H1 (cell line): ENCODE measurements at regions not wholly inside any gene's neighbourhood (a gene's known extent, or its start where the extent isn't known, plus 50 kb on each side); places are given as distances from the start of the nearest gene placed in this dataset.

Experiments
- CTCF ChIA-PET: fragments of 300-600 bp; sonication (Branson Sonifier 250); formaldehyde crosslinking; loops from one replicate; lab custom pipeline; 2021; ENCODE audit not compliant: partially characterized antibody; lab: Charles Lee
- POLR2A ChIA-PET: fragments of 300-600 bp; sonication (Branson Sonifier 250); formaldehyde crosslinking; loops from one replicate; lab custom pipeline; 2021; ENCODE audit warnings: inconsistent platforms; ENCODE audit not compliant: partially characterized antibody; lab: Charles Lee
- DNase-seq, 2 experiments: peaks; one replicate each; pipeline versions ENCODE4 v3.0.0 to v3.0.0-alpha.2; 2010 to 2022; ENCODE audit warnings: low spot score in 2 of 2, low read depth in 1 of 2, mixed read lengths in 1 of 2
- FAIRE-seq: peaks from 2 replicates; lab custom pipeline; 2011; peaks lifted over from hg19 to GRCh38; lab: Jason Lieb, UNC
- H2AFZ ChIP-seq: 2 replicates; pipeline ENCODE4 v1.8.1; 2012; ENCODE audit warnings: low read length, inconsistent platforms
- H2AK5ac ChIP-seq: 2 replicates; pipeline ENCODE4 v1.6.1; 2013; ENCODE audit warnings: low read depth, low read length
- H2BK120ac ChIP-seq: replicated peaks from 2 replicates; pipeline ENCODE3; 2013; ENCODE audit warnings: low read depth, low read length, inconsistent platforms
- H2BK12ac ChIP-seq: 2 replicates; pipeline ENCODE4 v1.6.1; 2013; ENCODE audit warnings: low read depth, low read length
- H2BK15ac ChIP-seq: 2 replicates; pipeline ENCODE4 v1.6.1; 2013; ENCODE audit warnings: low read length
- H2BK20ac ChIP-seq: 2 replicates; pipeline ENCODE4 v1.6.1; 2013; ENCODE audit warnings: low read length
- H2BK5ac ChIP-seq: 2 replicates; pipeline ENCODE4 v1.6.1; 2013; ENCODE audit warnings: low read depth, low read length
- H3K14ac ChIP-seq: 2 replicates; pipeline ENCODE4 v1.6.1; 2013; ENCODE audit warnings: inconsistent platforms; ENCODE audit not compliant: insufficient read length
- H3K18ac ChIP-seq: 2 replicates; pipeline ENCODE4 v1.6.1; 2013; ENCODE audit warnings: low read length; ENCODE audit errors: extremely low read depth
- H3K23ac ChIP-seq: 2 replicates; pipeline ENCODE4 v1.6.1; 2013; ENCODE audit warnings: inconsistent platforms; ENCODE audit not compliant: insufficient read length
- H3K23me2 ChIP-seq: 2 replicates; pipeline ENCODE4 v1.6.1; 2013; ENCODE audit warnings: low read depth, low read length
- H3K27ac ChIP-seq: 2 replicates; pipeline ENCODE4 v1.6.1; 2011; ENCODE audit warnings: low read depth, low read length, inconsistent platforms
- H3K27me3 ChIP-seq, 4 experiments: replicated peaks in 1 of 4; 1 replicate in 1 of 4; 2 replicates in 3 of 4; pipeline versions ENCODE4 v1.6.1 to v1.8.1; 2011 to 2013; ENCODE audit warnings: low read length in 3 of 4, mild to moderate bottlenecking in 3 of 4, inconsistent platforms in 2 of 4, mixed read lengths in 2 of 4, moderate library complexity in 1 of 4; ENCODE audit not compliant: control insufficient read depth in 3 of 4, insufficient read depth in 3 of 4; ENCODE audit errors: extremely low read depth in 1 of 4
- H3K36me3 ChIP-seq, 4 experiments: 2 replicates each; pipeline versions ENCODE4 v1.6.1 to v1.8.1; 2011 to 2013; ENCODE audit warnings: mild to moderate bottlenecking in 4 of 4, low read length in 3 of 4, moderate library complexity in 2 of 4, control low read depth in 1 of 4, inconsistent platforms in 1 of 4; ENCODE audit not compliant: insufficient read depth in 4 of 4, control insufficient read depth in 2 of 4
- H3K4ac ChIP-seq: replicated peaks from 2 replicates; pipeline ENCODE3; 2013; ENCODE audit warnings: low read length, low read depth, mixed read lengths, inconsistent platforms; ENCODE audit not compliant: insufficient read length
- H3K4me1 ChIP-seq, 4 experiments: replicated peaks in 1 of 4; 1 replicate in 1 of 4; 2 replicates in 3 of 4; pipeline versions ENCODE4 v1.6.1 to v1.8.1; 2011 to 2013; ENCODE audit warnings: low read length in 3 of 4, inconsistent platforms in 2 of 4, mixed read lengths in 1 of 4; ENCODE audit not compliant: insufficient read depth in 4 of 4, control insufficient read depth in 3 of 4
- H3K4me2 ChIP-seq, 2 experiments: 2 replicates each; pipeline versions ENCODE4 v1.6.1 to v1.8.1; 2011 to 2013; ENCODE audit warnings: low read depth in 2 of 2, low read length in 2 of 2, control low read depth in 1 of 2, inconsistent platforms in 1 of 2, mild to moderate bottlenecking in 1 of 2; ENCODE audit not compliant: insufficient read depth in 1 of 2
- H3K4me3 ChIP-seq, 4 experiments: fragments of 200-600, 300-600 bp in 1 of 4; sonication (generic), shearing (Covaris generic), sonication (Bioruptor Twin) in 1 of 4; 2 replicates each; pipeline versions ENCODE4 v1.5.1 to v1.8.1; 2011 to 2016; ENCODE audit warnings: low read length in 4 of 4, low read depth in 3 of 4, control low read depth in 2 of 4, inconsistent platforms in 2 of 4, mild to moderate bottlenecking in 2 of 4, mixed read lengths in 1 of 4, moderate library complexity in 1 of 4; ENCODE audit not compliant: insufficient read depth in 2 of 4; ENCODE audit errors: extremely low read depth in 1 of 4
- H3K56ac ChIP-seq: replicated peaks from 2 replicates; pipeline ENCODE3; 2013; ENCODE audit warnings: low read depth, mild to moderate bottlenecking, mixed read lengths, low read length, inconsistent platforms; ENCODE audit not compliant: insufficient read length
- H3K79me1 ChIP-seq: 2 replicates; pipeline ENCODE4 v1.6.1; 2013; ENCODE audit warnings: low read depth, low read length, control low read depth
- H3K79me2 ChIP-seq, 2 experiments: 2 replicates each; pipeline versions ENCODE4 v1.6.1 to v1.8.1; 2012 to 2013; ENCODE audit warnings: low read length in 2 of 2, mild to moderate bottlenecking in 2 of 2, inconsistent platforms in 1 of 2; ENCODE audit not compliant: insufficient read depth in 2 of 2, control insufficient read depth in 1 of 2
- H3K9ac ChIP-seq, 4 experiments: replicated peaks in 1 of 4; 1 replicate in 1 of 4; 2 replicates in 3 of 4; pipeline versions ENCODE4 v1.6.1 to v1.8.1; 2011 to 2013; ENCODE audit warnings: low read depth in 3 of 4, low read length in 3 of 4, control low read depth in 2 of 4, mild to moderate bottlenecking in 2 of 4, moderate library complexity in 2 of 4, inconsistent platforms in 1 of 4; ENCODE audit errors: extremely low read depth in 1 of 4
- H3K9me3 ChIP-seq, 2 experiments: 2 replicates each; pipeline versions ENCODE4 v1.6.1 to v1.8.1; 2012 to 2013; ENCODE audit warnings: mild to moderate bottlenecking in 2 of 2, moderate library complexity in 2 of 2, control low read depth in 1 of 2, inconsistent platforms in 1 of 2, low read depth in 1 of 2, low read length in 1 of 2, mixed read lengths in 1 of 2; ENCODE audit not compliant: insufficient read depth in 2 of 2
- H4K20me1 ChIP-seq, 2 experiments: replicated peaks in 1 of 2; 2 replicates each; pipeline versions ENCODE3 to v1.8.1; 2011 to 2013; ENCODE audit warnings: inconsistent platforms in 2 of 2, low read length in 2 of 2, mild to moderate bottlenecking in 1 of 2; ENCODE audit not compliant: insufficient read depth in 2 of 2, control insufficient read depth in 1 of 2
- H4K5ac ChIP-seq: 2 replicates; pipeline ENCODE4 v1.6.1; 2013; ENCODE audit warnings: low read length, low read depth, mixed read lengths, inconsistent platforms; ENCODE audit not compliant: insufficient read length
- H4K8ac ChIP-seq: 2 replicates; pipeline ENCODE4 v1.8.0; 2013; ENCODE audit warnings: mild to moderate bottlenecking, moderate library complexity, low read length, inconsistent platforms; ENCODE audit not compliant: insufficient read depth; ENCODE audit errors: extremely low read depth
- H4K91ac ChIP-seq: replicated peaks from 2 replicates; pipeline ENCODE3; 2013; ENCODE audit warnings: low read length, mixed read lengths, inconsistent platforms; ENCODE audit not compliant: insufficient read length
- CBX8 ChIP-seq: fragments of 300-800, 300-1000 bp; sonication (generic); IDR thresholded peaks from 2 replicates; pipeline ENCODE4 v1.7.1; 2016; ENCODE audit warnings: low read depth, low read length, borderline replicate concordance
- CREB1 ChIP-seq: IDR thresholded peaks from 2 replicates; pipeline ENCODE4 v1.6.1; 2012; ENCODE audit warnings: inconsistent platforms
- EZH2 ChIP-seq: fragments of 200-600 bp; sonication (generic); IDR thresholded peaks from 2 replicates; pipeline ENCODE4 v1.7.1; 2012; ENCODE audit warnings: low read depth, mild to moderate bottlenecking, moderate library complexity, low read length, inconsistent platforms; ENCODE audit not compliant: severe bottlenecking
- GTF2F1 ChIP-seq: IDR thresholded peaks from 2 replicates; pipeline ENCODE4 v1.6.1; 2012; ENCODE audit warnings: low read depth, low read length, improper control_type of control experiment, borderline replicate concordance
- KDM1A ChIP-seq: fragments of 200-600, 300-600 bp; sonication (generic); IDR thresholded peaks from 2 replicates; pipeline ENCODE4 v1.7.1; 2016; ENCODE audit warnings: mild to moderate bottlenecking, low read length, borderline replicate concordance
- RBBP5 ChIP-seq: IDR thresholded peaks from 2 replicates; pipeline ENCODE4 v1.7.1; 2012; ENCODE audit warnings: low read depth, mild to moderate bottlenecking, inconsistent platforms, low read length, moderate library complexity, borderline replicate concordance
- RFX5 ChIP-seq: IDR thresholded peaks from 2 replicates; pipeline ENCODE4 v1.6.1; 2011; ENCODE audit warnings: low read depth, low read length, improper control_type of control experiment, borderline replicate concordance
- SAP30 ChIP-seq: fragments of 300-600 bp; sonication (generic); IDR thresholded peaks from 2 replicates; pipeline ENCODE4 v1.7.1; 2012; ENCODE audit warnings: low read length, moderate library complexity, mild to moderate bottlenecking, inconsistent platforms; ENCODE audit not compliant: insufficient read depth, insufficient replicate concordance
- SIRT6 ChIP-seq: IDR thresholded peaks from one replicate; pipeline ENCODE4 v1.7.1; 2012; ENCODE audit warnings: low read length, inconsistent platforms
- TAF7 ChIP-seq: optimal IDR thresholded peaks from 2 replicates; pipeline ENCODE3; 2011; ENCODE audit warnings: low read depth, mild to moderate bottlenecking, inconsistent platforms, low read length, moderate library complexity, borderline replicate concordance
- ZNF274 ChIP-seq: IDR thresholded peaks from 2 replicates; pipeline ENCODE4 v1.7.0; 2012; ENCODE audit warnings: low read length, borderline replicate concordance; ENCODE audit errors: extremely low read depth
- WGBS, 2 experiments: shearing (Covaris generic) in 1 of 2; methylation state at CpG; one replicate each; pipeline versions ENCODE4 v1.1.6 to v1.1.7; 2013 to 2015; ENCODE audit warnings: low lambda C conversion rate in 2 of 2, mixed read lengths in 2 of 2, inconsistent platforms in 1 of 2, low coverage in 1 of 2, missing lambda C conversion rate in 1 of 2; ENCODE audit not compliant: insufficient replicate concordance in 2 of 2, insufficient coverage in 1 of 2, insufficient read length in 1 of 2; ENCODE audit errors: extremely low coverage in 1 of 2, missing lambda C conversion rate in 1 of 2; 5-methylcytosine and 5-hydroxymethylcytosine counted together
- TF ChIP-seq, protein P1 (sequence below): IDR thresholded peaks from 2 replicates; pipeline ENCODE4 v1.6.1; 2012; ENCODE audit warnings: inconsistent platforms
- TF ChIP-seq, protein P2 (sequence below): IDR thresholded peaks from 2 replicates; pipeline ENCODE4 v1.6.1; 2012; ENCODE audit warnings: low read length, inconsistent platforms

DNA sequence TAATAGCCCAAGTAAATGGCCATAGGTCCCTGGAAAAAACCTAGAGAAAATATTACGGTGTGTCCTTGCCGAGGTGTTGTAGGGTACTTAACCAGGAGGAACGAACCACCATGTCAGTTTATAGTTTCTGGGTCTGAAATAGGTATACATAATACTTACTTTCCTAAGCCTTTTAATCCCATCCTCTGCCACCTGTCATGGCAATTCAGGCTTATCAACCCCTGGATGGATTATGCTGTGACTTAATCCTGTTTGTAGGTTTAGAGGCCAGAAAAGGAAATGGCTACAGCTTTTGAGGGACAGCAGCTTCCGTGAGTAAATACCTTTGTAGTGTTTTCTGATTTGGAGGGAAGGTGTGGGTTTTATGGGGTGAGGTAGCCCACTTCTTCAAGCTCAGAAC is 89.1 kb upstream of the PTPRD start:
- Histone ChIP-seq H3K4me3 (no peak overlapping the region), H2BK12ac (no peak overlapping the region), H3K23ac (no peak overlapping the region), H3K79me1 (no peaks in the 10 kb centered on the region), H3K4me2 (no peak overlapping the region), H2BK15ac (no peak overlapping the region), H3K23me2 (no peaks in the 10 kb centered on the region), H3K4me1 (no peaks in the 10 kb centered on the region), H3K36me3 (no peaks in the 10 kb centered on the region), H2BK5ac (no peak overlapping the region), H4K8ac (no peak overlapping the region), H3K27ac (no peak overlapping the region), H2BK20ac (no peak overlapping the region), H3K9ac (no peak overlapping the region), H2AK5ac (no peak overlapping the region), H3K9me3 (no peaks in the 10 kb centered on the region), H3K14ac (no peak overlapping the region), H3K18ac (no peak overlapping the region), H4K20me1 (no peaks in the 10 kb centered on the region), H3K27me3 (no peaks in the 10 kb centered on the region), H3K79me2 (no peaks in the 10 kb centered on the region), H2AFZ (no peak overlapping the region), H2BK120ac (no peak overlapping the region), H3K4ac (no peak overlapping the region), H4K91ac (no peak overlapping the region), H3K56ac (no peak overlapping the region), H4K5ac (no peak overlapping the region)
- POLR2A ChIA-PET = no interaction called here
- DNase-seq (no peak), FAIRE-seq (no peak)
- WGBS, 2 experiments = 90% methylated on average over 4 of the region's 4 CpGs; no CpG with 5 or more reads in 1 of the 2 experiments
- CTCF ChIA-PET = no interaction called here
- TF ChIP-seq CBX8 (no peak), SAP30 (no peak), EZH2 (no peak), TAF7 (no peak), RBBP5 (no peak), RFX5 (no peak), ZNF274 (no peak), SIRT6 (no peak), KDM1A (no peak), GTF2F1 (no peak), CREB1 (no peak)
- TF ChIP-seq, protein P1, sequence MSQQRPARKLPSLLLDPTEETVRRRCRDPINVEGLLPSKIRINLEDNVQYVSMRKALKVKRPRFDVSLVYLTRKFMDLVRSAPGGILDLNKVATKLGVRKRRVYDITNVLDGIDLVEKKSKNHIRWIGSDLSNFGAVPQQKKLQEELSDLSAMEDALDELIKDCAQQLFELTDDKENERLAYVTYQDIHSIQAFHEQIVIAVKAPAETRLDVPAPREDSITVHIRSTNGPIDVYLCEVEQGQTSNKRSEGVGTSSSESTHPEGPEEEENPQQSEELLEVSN = no peak
- TF ChIP-seq, protein P2, sequence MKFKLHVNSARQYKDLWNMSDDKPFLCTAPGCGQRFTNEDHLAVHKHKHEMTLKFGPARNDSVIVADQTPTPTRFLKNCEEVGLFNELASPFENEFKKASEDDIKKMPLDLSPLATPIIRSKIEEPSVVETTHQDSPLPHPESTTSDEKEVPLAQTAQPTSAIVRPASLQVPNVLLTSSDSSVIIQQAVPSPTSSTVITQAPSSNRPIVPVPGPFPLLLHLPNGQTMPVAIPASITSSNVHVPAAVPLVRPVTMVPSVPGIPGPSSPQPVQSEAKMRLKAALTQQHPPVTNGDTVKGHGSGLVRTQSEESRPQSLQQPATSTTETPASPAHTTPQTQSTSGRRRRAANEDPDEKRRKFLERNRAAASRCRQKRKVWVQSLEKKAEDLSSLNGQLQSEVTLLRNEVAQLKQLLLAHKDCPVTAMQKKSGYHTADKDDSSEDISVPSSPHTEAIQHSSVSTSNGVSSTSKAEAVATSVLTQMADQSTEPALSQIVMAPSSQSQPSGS = no peak
